Right lobe of liver (tissue), 4 donors: ENCODE measurements at regions not wholly inside any gene's neighbourhood (a gene's known extent, or its start where the extent isn't known, plus 50 kb on each side); places are given as distances from the start of the nearest gene placed in this dataset.

Experiments used
- POLR2A ChIP-seq: fragments of 450-650 bp; IDR thresholded peaks from one replicate; pipeline ENCODE4 v1.6.1; 2017; ENCODE audit warnings: antibody characterized with exemption, mild to moderate bottlenecking
- TF ChIP-seq, protein P1 (sequence below), 4 donors: fragments of 200-600 bp in 3 of 4; fragments of 450-650 bp in 1 of 4; IDR thresholded peaks; one replicate each; pipeline versions ENCODE4 v1.5.1 to v1.8.0; 2016 to 2022; ENCODE audit warnings: antibody characterized with exemption in 4 of 4, mild to moderate bottlenecking in 2 of 4
- donor health status: DM: no; HTN: no; CAD: no.
- donor health status: DM: no; HTN: no; CAD: no.
- donor health status: DM: no; HTN: yes; CAD: no.

DNA sequence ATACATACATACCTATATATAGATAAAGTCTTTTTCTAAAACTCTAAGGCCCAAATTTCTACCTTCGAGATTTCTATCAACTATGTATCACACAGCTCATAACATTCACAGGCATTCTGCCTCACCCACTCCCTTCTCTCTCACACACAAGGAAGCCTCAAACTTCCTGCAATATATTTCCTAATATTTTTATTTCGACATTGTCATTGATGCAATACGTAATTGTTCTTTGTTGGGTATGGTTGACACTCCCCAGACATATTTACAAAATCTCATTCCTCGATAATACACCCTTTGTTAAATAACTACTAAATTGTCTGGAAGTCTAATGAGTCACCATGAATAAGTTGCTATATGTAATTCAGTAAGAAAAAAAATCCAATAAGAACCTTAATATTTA, 143.5 kb downstream of the HNRNPD start:
- TF ChIP-seq, protein P1, sequence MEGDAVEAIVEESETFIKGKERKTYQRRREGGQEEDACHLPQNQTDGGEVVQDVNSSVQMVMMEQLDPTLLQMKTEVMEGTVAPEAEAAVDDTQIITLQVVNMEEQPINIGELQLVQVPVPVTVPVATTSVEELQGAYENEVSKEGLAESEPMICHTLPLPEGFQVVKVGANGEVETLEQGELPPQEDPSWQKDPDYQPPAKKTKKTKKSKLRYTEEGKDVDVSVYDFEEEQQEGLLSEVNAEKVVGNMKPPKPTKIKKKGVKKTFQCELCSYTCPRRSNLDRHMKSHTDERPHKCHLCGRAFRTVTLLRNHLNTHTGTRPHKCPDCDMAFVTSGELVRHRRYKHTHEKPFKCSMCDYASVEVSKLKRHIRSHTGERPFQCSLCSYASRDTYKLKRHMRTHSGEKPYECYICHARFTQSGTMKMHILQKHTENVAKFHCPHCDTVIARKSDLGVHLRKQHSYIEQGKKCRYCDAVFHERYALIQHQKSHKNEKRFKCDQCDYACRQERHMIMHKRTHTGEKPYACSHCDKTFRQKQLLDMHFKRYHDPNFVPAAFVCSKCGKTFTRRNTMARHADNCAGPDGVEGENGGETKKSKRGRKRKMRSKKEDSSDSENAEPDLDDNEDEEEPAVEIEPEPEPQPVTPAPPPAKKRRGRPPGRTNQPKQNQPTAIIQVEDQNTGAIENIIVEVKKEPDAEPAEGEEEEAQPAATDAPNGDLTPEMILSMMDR (IDR thresholded peaks at IDR 0.05), result no peak
- no peak for TF ChIP-seq POLR2A
